HG02798 (cell line): ENCODE measurements at regions not wholly inside any gene's neighbourhood (a gene's known extent, or its start where the extent isn't known, plus 50 kb on each side); places are given as distances from the start of the nearest gene placed in this dataset.

Experiments
- ATAC-seq: cut with Tn5 transposase; IDR thresholded peaks from one replicate; pipeline ENCODE4 v1.9.1; 2021; ENCODE audit warnings: mild to moderate bottlenecking; ENCODE audit not compliant: unreplicated experiment, poor library complexity

GRCh38 chr14:96931751-96932150 is 134.6 kb downstream of the VRK1 start:
- no peak for ATAC-seq

DNA sequence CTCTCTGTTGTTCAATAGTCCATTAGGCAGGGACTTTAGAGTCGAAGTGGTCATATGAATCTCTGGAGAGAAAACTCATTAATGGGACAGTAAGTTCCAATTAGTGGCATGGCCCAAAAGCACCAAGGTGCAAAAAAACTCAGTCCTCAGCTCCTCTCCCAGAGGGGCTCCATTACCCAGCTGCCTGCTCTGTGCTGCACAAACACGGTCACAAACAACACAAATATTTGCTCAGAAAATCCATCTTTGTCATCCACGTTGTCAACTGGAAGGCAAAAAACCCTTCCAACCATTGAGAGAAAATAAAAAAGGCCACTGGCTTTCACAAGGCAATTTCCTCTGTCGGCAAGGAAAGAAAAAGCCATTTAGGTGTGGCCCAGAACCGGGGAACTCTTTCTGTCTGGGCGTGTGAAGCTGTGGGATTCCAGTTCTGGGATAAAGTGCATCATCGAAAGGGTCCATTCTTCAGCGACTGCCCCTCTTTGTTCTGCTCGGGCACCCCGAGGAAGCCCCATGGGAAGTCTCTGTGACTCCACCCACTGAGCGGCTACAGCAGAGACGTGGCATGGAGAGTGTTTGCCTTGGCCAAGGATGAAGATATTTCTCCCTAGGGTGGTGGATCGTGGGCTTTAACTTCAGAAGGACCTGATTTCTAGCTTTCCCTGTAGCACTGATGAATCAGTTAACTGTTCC is 137.6 kb downstream of the VRK1 start:
- no peak for ATAC-seq

DNA sequence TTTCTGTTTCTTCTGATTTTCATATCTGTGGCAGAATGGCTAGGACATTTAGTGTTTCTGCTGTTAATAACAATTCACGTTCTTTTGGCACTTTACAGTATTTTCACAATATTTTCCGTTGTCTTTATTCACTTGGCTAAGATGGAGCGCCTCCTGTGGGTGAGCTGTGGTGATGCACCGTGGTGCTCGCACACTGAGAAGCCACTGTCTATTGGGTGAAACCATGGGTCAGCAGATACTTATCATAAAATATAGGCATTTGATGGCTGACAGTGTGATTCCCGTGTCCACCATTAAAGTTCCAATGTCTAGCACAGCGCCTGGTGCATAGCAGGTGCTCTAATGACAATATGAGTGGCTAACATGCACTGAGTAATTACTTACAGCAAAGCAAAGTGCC is 141.8 kb downstream of the VRK1 start:
- ATAC-seq = no peak

GRCh38 chr14:96940009-96940408 is 142.8 kb downstream of the VRK1 start:
- ATAC-seq = no peak

- ATAC-seq = no peak
These were observed 147.1 kb downstream of the VRK1 start for GRCh38 chr14:96944297-96944696.

DNA sequence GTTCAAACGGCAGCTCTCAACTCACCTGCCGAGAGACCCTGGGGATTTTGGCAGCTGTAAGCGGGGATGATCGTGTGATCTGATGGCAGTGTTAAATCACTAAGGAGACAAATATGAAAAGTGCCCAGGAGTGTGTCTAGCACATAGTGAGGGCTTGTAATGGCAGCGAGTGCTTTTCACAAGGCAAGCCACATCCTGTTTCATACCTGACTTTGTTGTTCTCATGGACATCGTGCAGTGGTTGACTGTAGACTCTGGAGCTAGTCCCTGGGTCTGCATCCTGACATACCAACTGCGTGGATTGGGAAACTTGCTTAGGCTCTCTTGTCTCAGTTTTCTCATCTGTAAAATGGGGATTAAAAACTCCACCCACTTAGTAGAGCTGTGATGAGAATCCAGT is 148.5 kb downstream of the VRK1 start:
- no peak for ATAC-seq

- ATAC-seq = no peak
These were observed 152.4 kb downstream of the VRK1 start for GRCh38 chr14:96949594-96949993.

GRCh38 chr14:96951511-96951910 is 154.3 kb downstream of the VRK1 start:
- ATAC-seq = no peak

DNA sequence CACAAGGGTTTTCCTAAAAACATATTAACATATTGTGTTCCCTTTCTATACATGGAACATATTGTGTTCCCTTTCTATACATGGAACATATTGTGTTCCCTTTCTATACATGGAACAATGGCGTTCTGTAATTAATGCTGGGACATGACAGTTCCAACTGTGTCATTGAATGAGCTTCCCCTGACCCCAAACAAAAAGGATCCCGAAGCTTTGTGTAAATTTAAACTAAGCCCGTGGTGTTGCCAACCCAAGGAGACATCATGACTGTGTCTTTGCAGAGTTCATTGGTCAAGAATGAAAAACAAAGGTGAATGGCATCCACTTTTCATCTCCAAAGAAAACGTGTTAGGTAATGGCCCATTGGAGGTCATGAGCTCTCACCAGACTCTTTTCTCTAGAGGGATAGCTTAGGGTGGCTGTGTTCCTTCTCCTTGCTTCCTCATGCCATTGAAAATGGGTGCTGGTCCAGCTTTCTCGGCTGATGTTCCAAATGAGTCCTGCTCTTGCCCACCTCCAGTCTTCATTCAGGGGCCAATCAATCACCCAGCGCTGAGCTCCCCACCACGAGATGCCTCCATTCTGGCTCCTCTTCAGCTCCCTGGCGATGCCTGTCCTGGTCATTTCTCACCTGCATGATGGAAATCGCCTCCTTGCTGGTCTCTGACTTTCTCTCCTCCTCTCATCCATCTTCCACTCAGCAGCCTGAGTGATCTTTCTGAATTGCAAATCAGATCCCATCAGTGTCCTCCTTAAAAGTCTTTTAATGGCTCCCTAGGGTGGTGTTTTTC is 156.1 kb downstream of the VRK1 start:
- ATAC-seq = no peak

DNA sequence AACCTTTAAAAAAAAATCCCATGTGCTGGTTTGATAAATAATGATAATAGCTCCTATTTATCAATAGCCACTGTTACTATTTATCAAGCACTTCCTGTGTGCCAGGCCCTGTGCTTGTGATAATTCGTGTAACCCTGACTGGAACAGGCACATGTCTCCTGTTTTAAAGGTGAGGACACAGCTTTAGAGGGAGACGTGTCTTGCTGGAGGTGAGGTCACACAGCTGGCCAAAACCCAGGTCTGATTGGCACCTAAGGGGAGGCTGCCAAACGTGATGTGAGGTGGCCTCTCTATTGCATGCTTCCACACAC is 156.6 kb downstream of the VRK1 start:
- ATAC-seq = no peak

- ATAC-seq = no peak
These were observed 159.5 kb downstream of the VRK1 start for GRCh38 chr14:96956464-96957239.

- ATAC-seq = no peak
These were observed 160.9 kb downstream of the VRK1 start for GRCh38 chr14:96958057-96958456.

DNA sequence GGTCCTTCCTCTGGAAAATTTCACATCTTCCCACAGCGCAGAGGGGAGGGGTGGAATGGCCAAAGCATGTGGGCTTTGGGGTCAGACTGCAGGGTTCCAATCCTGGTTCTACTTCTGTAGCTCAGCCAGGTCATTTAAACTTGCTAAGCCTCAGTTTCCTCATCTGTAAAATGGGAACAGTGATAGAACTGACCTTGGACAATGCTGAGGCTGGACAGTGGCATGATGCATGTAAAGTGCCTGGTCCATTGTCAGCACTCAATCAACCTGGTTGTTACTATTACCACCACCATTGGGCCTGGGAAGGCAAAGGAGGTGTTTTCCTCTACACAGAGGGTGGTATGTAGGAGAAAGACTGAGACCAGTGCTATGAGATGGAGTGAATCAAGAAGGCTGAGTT is 162.8 kb downstream of the VRK1 start:
- ATAC-seq = no peak

GRCh38 chr14:96960598-96961116 is 163.5 kb downstream of the VRK1 start:
- ATAC-seq = no peak

DNA sequence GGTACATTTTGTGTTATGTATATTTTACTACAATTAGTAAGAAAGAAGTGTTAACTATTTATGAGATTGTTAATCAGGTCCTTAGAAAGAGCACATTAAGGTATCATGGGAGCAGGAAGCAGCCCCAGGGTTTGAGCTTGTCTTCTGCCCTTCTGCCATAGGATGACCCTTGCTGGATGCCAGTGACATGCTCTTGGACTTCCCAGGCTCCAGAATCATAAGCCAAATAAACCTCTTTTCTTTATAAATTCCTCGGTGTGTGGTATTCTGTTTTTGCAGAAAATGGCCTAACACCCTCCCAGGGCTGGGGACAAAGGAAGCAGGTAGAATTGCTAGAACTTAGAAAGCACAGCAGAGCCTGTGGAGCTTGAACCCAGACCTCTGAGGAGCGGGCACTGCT is 164.7 kb downstream of the VRK1 start:
- no peak for ATAC-seq

DNA sequence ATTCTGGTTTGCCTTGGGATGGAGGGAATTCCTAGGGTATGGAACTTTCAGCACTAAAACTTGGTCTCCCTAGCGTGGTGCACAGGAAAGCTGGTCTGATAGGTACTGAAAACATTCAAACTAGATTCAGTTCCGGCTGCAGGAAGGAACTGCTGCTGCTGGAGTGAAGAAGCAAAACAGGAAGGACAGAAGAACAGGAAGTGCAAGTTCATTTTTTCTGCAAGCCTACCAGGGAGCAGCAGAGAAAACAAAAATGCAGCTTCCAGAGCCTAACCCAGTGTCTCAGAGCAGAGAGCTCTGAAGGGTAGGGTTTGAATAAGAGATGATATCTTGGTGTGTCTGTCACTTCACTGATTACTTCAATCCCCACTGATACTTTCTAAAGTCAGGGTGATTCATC is 165.2 kb downstream of the VRK1 start:
- ATAC-seq = no peak

- ATAC-seq = no peak
These were observed 167.7 kb downstream of the VRK1 start for GRCh38 chr14:96964726-96965415.

- ATAC-seq = no peak
These were observed 168.9 kb downstream of the VRK1 start for GRCh38 chr14:96965885-96966595.

- ATAC-seq = no peak
These were observed 177.9 kb downstream of the VRK1 start for GRCh38 chr14:96975116-96975515.
